PC-3 (cell line): ENCODE measurements at regions not wholly inside any gene's neighbourhood (a gene's known extent, or its start where the extent isn't known, plus 50 kb on each side); places are given as distances from the start of the nearest gene placed in this dataset.

Experiments
- EZH2 ChIP-seq: fragments of 300-600 bp; sonication (generic); IDR thresholded peaks from one replicate; pipeline ENCODE4 v1.6.1; 2017; ENCODE audit warnings: antibody characterized with exemption, mild to moderate bottlenecking, low read length; ENCODE audit not compliant: unreplicated experiment
- EZH2phosphoT487 ChIP-seq: fragments of 300-600 bp; sonication (generic); IDR thresholded peaks from 2 replicates; pipeline ENCODE4 v1.6.1; 2018; ENCODE audit warnings: mild to moderate bottlenecking, antibody characterized with exemption, low read length, borderline replicate concordance
- TF ChIP-seq, protein P1 (sequence below): fragments of 300-600 bp; sonication (generic); conservative IDR thresholded peaks from 2 replicates; pipeline ENCODE4 v1.5.1; 2017; ENCODE audit warnings: antibody characterized with exemption, low read depth, mild to moderate bottlenecking, low read length

DNA sequence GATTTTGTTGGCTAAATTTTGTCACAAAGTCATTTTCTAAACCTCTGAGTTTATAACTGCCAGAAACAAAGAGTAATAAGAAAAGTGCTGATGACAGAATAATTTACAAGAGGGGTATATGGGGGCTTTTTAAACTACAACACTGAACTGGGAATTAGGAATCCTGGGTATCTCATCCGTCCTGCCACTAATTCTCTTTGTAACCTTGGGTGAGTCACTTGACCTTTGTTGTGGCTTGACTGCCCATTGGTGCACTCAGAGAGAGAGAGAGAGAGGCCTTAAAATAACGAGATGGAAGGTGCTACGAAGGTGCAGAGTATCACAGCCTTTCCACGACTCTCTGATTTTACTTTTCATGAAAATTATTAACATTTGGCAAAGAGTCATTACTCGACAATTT lies 130.3 kb upstream of the CNTLN start:
- TF ChIP-seq, protein P1, sequence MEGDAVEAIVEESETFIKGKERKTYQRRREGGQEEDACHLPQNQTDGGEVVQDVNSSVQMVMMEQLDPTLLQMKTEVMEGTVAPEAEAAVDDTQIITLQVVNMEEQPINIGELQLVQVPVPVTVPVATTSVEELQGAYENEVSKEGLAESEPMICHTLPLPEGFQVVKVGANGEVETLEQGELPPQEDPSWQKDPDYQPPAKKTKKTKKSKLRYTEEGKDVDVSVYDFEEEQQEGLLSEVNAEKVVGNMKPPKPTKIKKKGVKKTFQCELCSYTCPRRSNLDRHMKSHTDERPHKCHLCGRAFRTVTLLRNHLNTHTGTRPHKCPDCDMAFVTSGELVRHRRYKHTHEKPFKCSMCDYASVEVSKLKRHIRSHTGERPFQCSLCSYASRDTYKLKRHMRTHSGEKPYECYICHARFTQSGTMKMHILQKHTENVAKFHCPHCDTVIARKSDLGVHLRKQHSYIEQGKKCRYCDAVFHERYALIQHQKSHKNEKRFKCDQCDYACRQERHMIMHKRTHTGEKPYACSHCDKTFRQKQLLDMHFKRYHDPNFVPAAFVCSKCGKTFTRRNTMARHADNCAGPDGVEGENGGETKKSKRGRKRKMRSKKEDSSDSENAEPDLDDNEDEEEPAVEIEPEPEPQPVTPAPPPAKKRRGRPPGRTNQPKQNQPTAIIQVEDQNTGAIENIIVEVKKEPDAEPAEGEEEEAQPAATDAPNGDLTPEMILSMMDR = no peak
- no peak for TF ChIP-seq EZH2phosphoT487
- no peak for TF ChIP-seq EZH2
